Ishikawa (cell line): ENCODE measurements at regions not wholly inside any gene's neighbourhood (a gene's known extent, or its start where the extent isn't known, plus 50 kb on each side); places are given as distances from the start of the nearest gene placed in this dataset.

ENCODE experiments used
- CREB1 ChIP-seq: IDR thresholded peaks from 2 replicates; pipeline ENCODE4 v1.6.1; 2012; ENCODE audit warnings: low read depth
- EP300 ChIP-seq: IDR thresholded peaks from 2 replicates; pipeline ENCODE4 v1.6.1; 2012; ENCODE audit warnings: borderline replicate concordance
- MAX ChIP-seq: IDR thresholded peaks from 2 replicates; pipeline ENCODE4 v1.6.1; 2012
- RAD21 ChIP-seq: IDR thresholded peaks from 2 replicates; pipeline ENCODE4 v1.6.1; 2012; ENCODE audit warnings: low read depth
- TAF1 ChIP-seq: IDR thresholded peaks from 2 replicates; pipeline ENCODE4 v1.6.1; 2012; ENCODE audit warnings: low read depth, mild to moderate bottlenecking
- TEAD4 ChIP-seq: IDR thresholded peaks from 2 replicates; pipeline ENCODE4 v1.6.1; 2012
- YY1 ChIP-seq: IDR thresholded peaks from 2 replicates; pipeline ENCODE4 v1.6.1; 2012; ENCODE audit warnings: low read depth
- ZBTB7A ChIP-seq: IDR thresholded peaks from 2 replicates; pipeline ENCODE4 v1.6.1; 2012; ENCODE audit warnings: low read depth
- TF ChIP-seq, protein P1 (sequence below): IDR thresholded peaks from 2 replicates; pipeline ENCODE4 v1.6.1; 2012; ENCODE audit warnings: low read depth, mild to moderate bottlenecking

GRCh38 chr21:16870103-16870502 is 642.7 kb upstream of the CXADR start:
- TF ChIP-seq ZBTB7A: no peak
- TF ChIP-seq CREB1: no peak
- TF ChIP-seq TEAD4: no peak
- no peak for TF ChIP-seq YY1
- TF ChIP-seq EP300: no peak
- no peak for TF ChIP-seq TAF1
- TF ChIP-seq, protein P1, sequence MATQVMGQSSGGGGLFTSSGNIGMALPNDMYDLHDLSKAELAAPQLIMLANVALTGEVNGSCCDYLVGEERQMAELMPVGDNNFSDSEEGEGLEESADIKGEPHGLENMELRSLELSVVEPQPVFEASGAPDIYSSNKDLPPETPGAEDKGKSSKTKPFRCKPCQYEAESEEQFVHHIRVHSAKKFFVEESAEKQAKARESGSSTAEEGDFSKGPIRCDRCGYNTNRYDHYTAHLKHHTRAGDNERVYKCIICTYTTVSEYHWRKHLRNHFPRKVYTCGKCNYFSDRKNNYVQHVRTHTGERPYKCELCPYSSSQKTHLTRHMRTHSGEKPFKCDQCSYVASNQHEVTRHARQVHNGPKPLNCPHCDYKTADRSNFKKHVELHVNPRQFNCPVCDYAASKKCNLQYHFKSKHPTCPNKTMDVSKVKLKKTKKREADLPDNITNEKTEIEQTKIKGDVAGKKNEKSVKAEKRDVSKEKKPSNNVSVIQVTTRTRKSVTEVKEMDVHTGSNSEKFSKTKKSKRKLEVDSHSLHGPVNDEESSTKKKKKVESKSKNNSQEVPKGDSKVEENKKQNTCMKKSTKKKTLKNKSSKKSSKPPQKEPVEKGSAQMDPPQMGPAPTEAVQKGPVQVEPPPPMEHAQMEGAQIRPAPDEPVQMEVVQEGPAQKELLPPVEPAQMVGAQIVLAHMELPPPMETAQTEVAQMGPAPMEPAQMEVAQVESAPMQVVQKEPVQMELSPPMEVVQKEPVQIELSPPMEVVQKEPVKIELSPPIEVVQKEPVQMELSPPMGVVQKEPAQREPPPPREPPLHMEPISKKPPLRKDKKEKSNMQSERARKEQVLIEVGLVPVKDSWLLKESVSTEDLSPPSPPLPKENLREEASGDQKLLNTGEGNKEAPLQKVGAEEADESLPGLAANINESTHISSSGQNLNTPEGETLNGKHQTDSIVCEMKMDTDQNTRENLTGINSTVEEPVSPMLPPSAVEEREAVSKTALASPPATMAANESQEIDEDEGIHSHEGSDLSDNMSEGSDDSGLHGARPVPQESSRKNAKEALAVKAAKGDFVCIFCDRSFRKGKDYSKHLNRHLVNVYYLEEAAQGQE: no peak
- no peak for TF ChIP-seq MAX
- TF ChIP-seq RAD21: no peak
